Thyroid gland (tissue), 4 donors: ENCODE measurements at regions not wholly inside any gene's neighbourhood (a gene's known extent, or its start where the extent isn't known, plus 50 kb on each side); places are given as distances from the start of the nearest gene placed in this dataset.

ENCODE experiments used
- DNase-seq, 2 donors: peaks; one replicate each; pipeline ENCODE4 v3.0.0-alpha.2; 2019
- H3K27ac ChIP-seq, 3 donors: fragments of 200-600 bp; sonication (generic); 1 replicate in 2 of 3; 2 replicates in 1 of 3; pipeline ENCODE4 v1.5.1; 2016 to 2019; ENCODE audit warnings: mild to moderate bottlenecking in 1 of 3, moderate library complexity in 1 of 3
- H3K27me3 ChIP-seq: fragments of 200-600 bp; sonication (generic); one replicate; pipeline ENCODE4 v1.5.1; 2019
- H3K36me3 ChIP-seq, 2 donors: fragments of 200-600 bp; sonication (generic); one replicate each; pipeline ENCODE4 v1.5.1; 2016 to 2019
- H3K4me1 ChIP-seq, 2 donors: fragments of 200-600 bp; sonication (generic); one replicate each; pipeline ENCODE4 v1.5.1; 2017 to 2019
- H3K4me3 ChIP-seq, 3 donors: fragments of 200-600 bp; sonication (generic); replicated peaks in 1 of 3; 1 replicate in 2 of 3; 2 replicates in 1 of 3; pipeline ENCODE4 v1.5.1; 2016; ENCODE audit warnings: mild to moderate bottlenecking in 1 of 3
- H3K9me3 ChIP-seq: fragments of 200-600 bp; sonication (generic); one replicate; pipeline ENCODE4 v1.5.1; 2017
- CTCF ChIP-seq, 6 experiments: fragments of 200-600 bp in 3 of 6; fragments of 450-650 bp in 3 of 6; sonication (generic) in 3 of 6; IDR thresholded peaks; one replicate each; pipeline ENCODE4 v1.5.1; 2016 to 2019; ENCODE audit warnings: antibody characterized with exemption in 6 of 6, mild to moderate bottlenecking in 2 of 6, inconsistent platforms in 1 of 6, moderate library complexity in 1 of 6
- POLR2A ChIP-seq, 2 donors: fragments of 450-650 bp; IDR thresholded peaks; one replicate each; pipeline ENCODE4 v1.6.1; 2017; ENCODE audit warnings: antibody characterized with exemption in 2 of 2, mild to moderate bottlenecking in 2 of 2, moderate library complexity in 1 of 2
- WGBS, 2 donors: methylation state at CpG; one replicate each; pipeline ENCODE4 v1.1.5; 2017; 5-methylcytosine and 5-hydroxymethylcytosine counted together
- intact Hi-C: fragments of 100-400 bp; cut with DNase I; formaldehyde crosslinking; loops from one replicate; pipeline ENCODE4 v1.15.1; 2023

GRCh38 chrX:79079477-79079876 is 65.0 kb upstream of the GPR174 start:
- intact Hi-C loops: no loop called here
- WGBS, 2 donors: 76 to 78% methylated on average over 1 of the region's 1 CpG
- Histone ChIP-seq H3K27ac (no peak overlapping the region), H3K27me3 (no peaks in the 10 kb centered on the region), H3K36me3 (no peaks in the 10 kb centered on the region), H3K9me3 (no peaks in the 10 kb centered on the region), H3K4me1 (no peaks in the 10 kb centered on the region), H3K4me3 (no peak overlapping the region)
- TF ChIP-seq POLR2A (IDR thresholded peaks at IDR 0.05) (no peak), CTCF (IDR thresholded peaks at IDR 0.05) (no peak)
- DNase-seq: no peak

- intact Hi-C loops: loop anchor here (10.0 kb wide), 1 partner anchor 525 kb away; no protein-coding TSS in a partner anchor
- 22 to 28% methylated on average over 2 of the region's 2 CpGs for WGBS, 2 donors
These were observed 64.3 kb upstream of the GPR174 start for GRCh38 chrX:79080141-79080540.

GRCh38 chrX:79081895-79082512 is 62.5 kb upstream of the GPR174 start:
- H3K9me3 ChIP-seq: no peaks in the 10 kb centered on the region
- DNase-seq: peak; percentile 1 to 2
- TF ChIP-seq POLR2A (IDR thresholded peaks at IDR 0.05) (no peak), CTCF (IDR thresholded peaks at IDR 0.05) (peak in 5 of 6 experiments; percentile 18 to 75 (median 48))

More at GRCh38 chrX:79080141-79080540, 64.3 kb upstream of the GPR174 start:
- H3K9me3 ChIP-seq: no peaks in the 10 kb centered on the region
- H3K4me1 ChIP-seq: no peaks in the 10 kb centered on the region
- H3K4me3 ChIP-seq: no peak overlapping the region
- no peaks in the 10 kb centered on the region for H3K27me3 ChIP-seq
- H3K36me3 ChIP-seq: no peaks in the 10 kb centered on the region
- peak overlapping the region in 1 of 3 donors; percentile 27 for H3K27ac ChIP-seq
- TF ChIP-seq POLR2A (IDR thresholded peaks at IDR 0.05) (no peak), CTCF (IDR thresholded peaks at IDR 0.05) (no peak)
- no peak for DNase-seq

GRCh38 chrX:79082899-79083298 is 61.6 kb upstream of the GPR174 start:
- Histone ChIP-seq H3K36me3 (no peaks in the 10 kb centered on the region), H3K9me3 (no peaks in the 10 kb centered on the region), H3K4me3 (no peak overlapping the region), H3K27ac (no peak overlapping the region), H3K27me3 (no peaks in the 10 kb centered on the region), H3K4me1 (no peaks in the 10 kb centered on the region)
- intact Hi-C loops: loop anchor here (10.0 kb wide), 1 partner anchor 528 kb away; no protein-coding TSS in a partner anchor
- 50 to 66% methylated on average over 3 of the region's 3 CpGs for WGBS, 2 donors
- TF ChIP-seq CTCF (IDR thresholded peaks at IDR 0.05) (no peak), POLR2A (IDR thresholded peaks at IDR 0.05) (no peak)
- no peak for DNase-seq

More at GRCh38 chrX:79081895-79082512, 62.5 kb upstream of the GPR174 start:
- intact Hi-C loops: loop anchor here (10.0 kb wide), 1 partner anchor 527 kb away; no protein-coding TSS in a partner anchor
- 15 to 16% methylated on average over 6 of the region's 6 CpGs for WGBS, 2 donors
- Histone ChIP-seq H3K27ac (no peak overlapping the region), H3K36me3 (no peaks in the 10 kb centered on the region), H3K4me1 (no peaks in the 10 kb centered on the region), H3K4me3 (no peak overlapping the region), H3K27me3 (no peaks in the 10 kb centered on the region)

- Histone ChIP-seq H3K27me3 (no peaks in the 10 kb centered on the region), H3K36me3 (no peaks in the 10 kb centered on the region), H3K27ac (no peak overlapping the region), H3K4me1 (no peaks in the 10 kb centered on the region), H3K4me3 (no peak overlapping the region), H3K9me3 (no peaks in the 10 kb centered on the region)
- TF ChIP-seq CTCF (IDR thresholded peaks at IDR 0.05) (no peak), POLR2A (IDR thresholded peaks at IDR 0.05) (no peak)
- DNase-seq: no peak
- WGBS, 2 donors: 75 to 86% methylated on average over 1 of the region's 1 CpG
- intact Hi-C loops: loop anchor here (10.0 kb wide), 1 partner anchor 530 kb away; no protein-coding TSS in a partner anchor
These were observed 59.6 kb upstream of the GPR174 start for GRCh38 chrX:79084923-79085322.
